IMR-90 (cell line): ENCODE measurements at regions not wholly inside any gene's neighbourhood (a gene's known extent, or its start where the extent isn't known, plus 50 kb on each side); places are given as distances from the start of the nearest gene placed in this dataset.

Source experiments
- ATAC-seq: fragments of 200-7000 bp; cut with Tn5 transposase; 2 replicates; pipeline ENCODE4 v1.9.1; 2020; ENCODE audit warnings: low read depth, mild to moderate bottlenecking, moderate library complexity
- BruUV-seq: library from RNA; stranded (reverse); fragments of 400-500 nt; replicated peaks from 2 replicates; lab custom pipeline; 2021; lab: Mats Ljungman, UMichigan
- CTCF ChIA-PET: fragments of 300-600 bp; formaldehyde crosslinking; extraction: SDS; loops from one replicate; lab custom pipeline; 2021; ENCODE audit warnings: antibody characterized with exemption; lab: Yijun Ruan, JAX
- POLR2A ChIA-PET: fragments of 300-600 bp; sonication (Branson Sonifier 250); formaldehyde crosslinking; loops from one replicate; lab custom pipeline; 2022; ENCODE audit warnings: antibody characterized with exemption; ENCODE audit not compliant: unreplicated experiment; lab: Charles Lee
- DNase-seq: peaks from one replicate; pipeline ENCODE4 v3.0.0; 2013
- H2AFZ ChIP-seq: replicated peaks from 2 replicates; pipeline ENCODE3; 2013; ENCODE audit warnings: low read length, mild to moderate bottlenecking; ENCODE audit not compliant: poor library complexity
- H2AK5ac ChIP-seq: 2 replicates; pipeline ENCODE4 v1.6.1; 2013; ENCODE audit warnings: low read depth, low read length, inconsistent platforms
- H2AK9ac ChIP-seq: replicated peaks from 2 replicates; pipeline ENCODE3; 2013; ENCODE audit warnings: mild to moderate bottlenecking, low read depth, low read length, moderate library complexity; ENCODE audit not compliant: poor library complexity
- H2BK120ac ChIP-seq: 2 replicates; pipeline ENCODE4 v1.6.1; 2013; ENCODE audit warnings: low read depth, low read length, inconsistent platforms
- H2BK15ac ChIP-seq: 3 replicates; pipeline ENCODE4 v1.6.1; 2013; ENCODE audit warnings: low read depth, low read length, inconsistent platforms
- H2BK20ac ChIP-seq: 2 replicates; pipeline ENCODE4 v1.6.1; 2013; ENCODE audit warnings: low read depth, mild to moderate bottlenecking, inconsistent platforms, low read length, moderate library complexity
- H2BK5ac ChIP-seq: 2 replicates; pipeline ENCODE4 v1.6.1; 2013; ENCODE audit warnings: mild to moderate bottlenecking, low read depth, low read length, inconsistent platforms; ENCODE audit not compliant: poor library complexity, severe bottlenecking
- H3K14ac ChIP-seq: replicated peaks from 2 replicates; pipeline ENCODE4 v1.6.1; 2013; ENCODE audit warnings: low read depth, low read length, inconsistent platforms
- H3K18ac ChIP-seq: 2 replicates; pipeline ENCODE4 v1.6.1; 2013; ENCODE audit warnings: low read depth, low read length, control low read depth
- H3K23ac ChIP-seq: 2 replicates; pipeline ENCODE4 v1.6.1; 2013; ENCODE audit warnings: low read depth, low read length, inconsistent platforms
- H3K27ac ChIP-seq: 2 replicates; pipeline ENCODE4 v1.5.1; 2013; ENCODE audit warnings: mild to moderate bottlenecking, control low read depth, low read length; ENCODE audit not compliant: insufficient read depth
- H3K27me3 ChIP-seq: 2 replicates; pipeline ENCODE4 v1.6.1; 2013; ENCODE audit warnings: low read length; ENCODE audit not compliant: control insufficient read depth, insufficient read depth
- H3K36me3 ChIP-seq: 2 replicates; pipeline ENCODE4 v1.6.1; 2013; ENCODE audit warnings: low read length, mixed read lengths; ENCODE audit not compliant: control insufficient read depth, insufficient read depth
- H3K4ac ChIP-seq: 2 replicates; pipeline ENCODE4 v1.6.1; 2013; ENCODE audit warnings: low read depth, low read length, inconsistent platforms
- H3K4me1 ChIP-seq: 2 replicates; pipeline ENCODE4 v1.6.1; 2013; ENCODE audit warnings: low read length, mixed read lengths; ENCODE audit not compliant: control insufficient read depth, insufficient read depth
- H3K4me2 ChIP-seq: 2 replicates; pipeline ENCODE4 v1.6.1; 2013; ENCODE audit warnings: low read depth, mild to moderate bottlenecking, control low read depth, low read length, moderate library complexity
- H3K4me3 ChIP-seq: 2 replicates; pipeline ENCODE4 v1.5.1; 2013; ENCODE audit warnings: low read depth, mild to moderate bottlenecking, control low read depth, low read length, moderate library complexity; ENCODE audit not compliant: insufficient read depth
- H3K56ac ChIP-seq: 2 replicates; pipeline ENCODE4 v1.6.1; 2013; ENCODE audit warnings: low read length, inconsistent platforms; ENCODE audit not compliant: insufficient read depth; ENCODE audit errors: extremely low read depth
- H3K79me1 ChIP-seq, 2 experiments: 2 replicates each; pipeline ENCODE4 v1.6.1; 2013; ENCODE audit warnings: low read length in 2 of 2, inconsistent platforms in 1 of 2, low read depth in 1 of 2
- H3K9ac ChIP-seq: 2 replicates; pipeline ENCODE4 v1.6.1; 2013; ENCODE audit warnings: low read depth, low read length, control low read depth
- H3K9me1 ChIP-seq: 2 replicates; pipeline ENCODE4 v1.6.1; 2013; ENCODE audit warnings: low read length, inconsistent platforms; ENCODE audit not compliant: insufficient read depth
- H3K9me3 ChIP-seq: 2 replicates; pipeline ENCODE4 v1.6.1; 2013; ENCODE audit warnings: low read length; ENCODE audit not compliant: control insufficient read depth, insufficient read depth
- H4K20me1 ChIP-seq: 2 replicates; pipeline ENCODE4 v1.6.1; 2013; ENCODE audit warnings: low read length, inconsistent platforms; ENCODE audit not compliant: insufficient read depth
- H4K5ac ChIP-seq: 2 replicates; pipeline ENCODE4 v1.6.1; 2013; ENCODE audit warnings: mild to moderate bottlenecking, low read depth, low read length, control low read depth
- H4K8ac ChIP-seq, 2 experiments: 2 replicates each; pipeline ENCODE4 v1.6.1; 2013; ENCODE audit warnings: low read depth in 2 of 2, low read length in 2 of 2, control low read depth in 1 of 2, inconsistent platforms in 1 of 2
- H4K91ac ChIP-seq: 2 replicates; pipeline ENCODE4 v1.6.1; 2013; ENCODE audit warnings: low read depth, low read length, inconsistent platforms; ENCODE audit not compliant: insufficient read depth
- BHLHE40 ChIP-seq: fragments of 150-350 bp; IDR thresholded peaks from 2 replicates; pipeline ENCODE4 v1.6.1; 2016; ENCODE audit warnings: mild to moderate bottlenecking, low read depth, low read length
- CEBPB ChIP-seq: IDR thresholded peaks from 2 replicates; pipeline ENCODE4 v1.6.1; 2012; ENCODE audit warnings: low read depth, low read length, improper control_type of control experiment
- CHD1 ChIP-seq: IDR thresholded peaks from 2 replicates; pipeline ENCODE4 v1.6.1; 2012; ENCODE audit warnings: low read depth, low read length, improper control_type of control experiment
- FOS ChIP-seq: fragments of 150-350 bp; IDR thresholded peaks from 2 replicates; pipeline ENCODE4 v1.6.1; 2016; ENCODE audit warnings: low read depth, low read length
- MAFK ChIP-seq: IDR thresholded peaks from 2 replicates; pipeline ENCODE4 v1.6.1; 2012; ENCODE audit warnings: low read depth, low read length, improper control_type of control experiment
- MAZ ChIP-seq: IDR thresholded peaks from 2 replicates; pipeline ENCODE4 v1.6.1; 2012; ENCODE audit warnings: low read depth, mild to moderate bottlenecking, low read length, improper control_type of control experiment, moderate library complexity, borderline replicate concordance
- MXI1 ChIP-seq: IDR thresholded peaks from 2 replicates; pipeline ENCODE4 v1.6.1; 2012; ENCODE audit warnings: low read depth, mild to moderate bottlenecking, low read length, moderate library complexity, borderline replicate concordance
- NFE2L2 ChIP-seq: fragments of 150-350 bp; IDR thresholded peaks from 2 replicates; pipeline ENCODE4 v1.6.1; 2016; ENCODE audit warnings: low read depth, mild to moderate bottlenecking, low read length
- POLR2A ChIP-seq: IDR thresholded peaks from 2 replicates; pipeline ENCODE4 v1.6.1; 2012; ENCODE audit warnings: mild to moderate bottlenecking, low read depth, low read length
- RAD21 ChIP-seq: IDR thresholded peaks from 2 replicates; pipeline ENCODE4 v1.6.1; 2012; ENCODE audit warnings: low read length, improper control_type of control experiment
- RCOR1 ChIP-seq: IDR thresholded peaks from 2 replicates; pipeline ENCODE4 v1.6.1; 2012; ENCODE audit warnings: mild to moderate bottlenecking, low read length, improper control_type of control experiment; ENCODE audit not compliant: insufficient replicate concordance
- RFX5 ChIP-seq: IDR thresholded peaks from 2 replicates; pipeline ENCODE4 v1.8.0; 2012; ENCODE audit warnings: low read depth, mild to moderate bottlenecking, low read length, moderate library complexity
- SMC3 ChIP-seq: fragments of 150-350 bp; IDR thresholded peaks from 2 replicates; pipeline ENCODE4 v1.6.1; 2016; ENCODE audit warnings: low read depth, mild to moderate bottlenecking, antibody characterized with exemption, low read length, moderate library complexity
- USF2 ChIP-seq: fragments of 150-350 bp; IDR thresholded peaks from 2 replicates; pipeline ENCODE4 v1.6.1; 2017; ENCODE audit warnings: mild to moderate bottlenecking, antibody characterized with exemption, low read length, low read depth
- dilution Hi-C: fragments of 300-500 bp; cut with HindIII; formaldehyde crosslinking; loops from one replicate; pipeline ENCODE4 v1.14.3; 2018; ENCODE audit warnings: low sequenced_read_pairs; ENCODE audit not compliant: unreplicated experiment
- in situ Hi-C: fragments of 300-500 bp; cut with MboI; formaldehyde crosslinking; loops from 3 replicates; pipeline ENCODE4 v1.14.3; 2019; ENCODE audit warnings: low sequenced_read_pairs, inconsistent platforms, mixed read lengths
- intact Hi-C: fragments of 100-400 bp; cut with micrococcal nuclease; formaldehyde crosslinking; loops from 2 replicates; pipeline ENCODE4 v1.10.0; 2022
- TF ChIP-seq, protein P1 (sequence below): conservative IDR thresholded peaks from 2 replicates; pipeline ENCODE4 v1.5.1; 2012; ENCODE audit warnings: mild to moderate bottlenecking, low read depth, low read length, improper control_type of control experiment
- TF ChIP-seq, protein P2 (sequence below): fragments of 150-350 bp; IDR thresholded peaks from 2 replicates; pipeline ENCODE4 v1.6.1; 2016; ENCODE audit warnings: low read depth, mild to moderate bottlenecking, low read length, moderate library complexity, borderline replicate concordance

DNA sequence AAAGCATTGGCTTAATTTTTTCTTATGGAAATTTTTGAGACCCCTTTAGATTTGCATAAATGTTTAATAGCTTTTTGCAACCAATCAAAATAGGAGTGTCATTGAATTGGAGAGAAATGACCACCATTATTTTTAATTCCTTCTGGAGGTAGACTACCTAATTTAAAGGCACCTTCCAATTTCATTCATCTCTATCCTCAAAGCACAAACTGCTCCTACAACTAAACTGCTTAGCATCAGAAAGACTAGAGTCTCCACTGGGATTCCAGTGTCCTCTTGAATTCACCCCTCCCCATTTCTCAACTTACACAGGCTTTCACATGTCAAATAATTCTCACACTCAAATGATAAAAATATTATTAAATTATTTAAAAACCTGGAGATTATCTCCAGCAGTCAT is 168.4 kb downstream of the RPS29 start:
- Histone ChIP-seq H3K9me1 (no peaks in the 10 kb centered on the region), H3K79me1 (no peaks in the 10 kb centered on the region), H2BK5ac (no peak overlapping the region), H2BK120ac (no peak overlapping the region), H4K20me1 (no peaks in the 10 kb centered on the region), H3K36me3 (no peaks in the 10 kb centered on the region), H3K14ac (no peak overlapping the region), H3K4ac (no peak overlapping the region), H3K4me1 (no peaks in the 10 kb centered on the region), H3K18ac (no peak overlapping the region), H3K56ac (no peak overlapping the region), H3K4me2 (no peak overlapping the region), H3K9ac (no peak overlapping the region), H3K27me3 (no peaks in the 10 kb centered on the region), H2AFZ (no peak overlapping the region), H4K5ac (no peak overlapping the region), H3K23ac (no peak overlapping the region), H3K9me3 (no peaks in the 10 kb centered on the region), H2BK20ac (no peak overlapping the region), H4K8ac (no peak overlapping the region), H3K27ac (no peak overlapping the region), H4K91ac (no peak overlapping the region), H2AK5ac (no peak overlapping the region), H3K4me3 (no peak overlapping the region), H2AK9ac (no peak overlapping the region), H2BK15ac (no peak overlapping the region)
- ATAC-seq (no peak), DNase-seq (no peak)
- dilution Hi-C loops: no loop called here
- no TSS peak for BruUV-seq
- in situ Hi-C loops: no loop called here
- intact Hi-C loops: no loop called here
- ChIA-PET POLR2A (no interaction called here), CTCF (interaction anchor here (1.0 kb wide), 1 partner anchor 20 kb away, joined by 3 read pairs; no protein-coding TSS in a partner anchor)
- TF ChIP-seq, protein P1, sequence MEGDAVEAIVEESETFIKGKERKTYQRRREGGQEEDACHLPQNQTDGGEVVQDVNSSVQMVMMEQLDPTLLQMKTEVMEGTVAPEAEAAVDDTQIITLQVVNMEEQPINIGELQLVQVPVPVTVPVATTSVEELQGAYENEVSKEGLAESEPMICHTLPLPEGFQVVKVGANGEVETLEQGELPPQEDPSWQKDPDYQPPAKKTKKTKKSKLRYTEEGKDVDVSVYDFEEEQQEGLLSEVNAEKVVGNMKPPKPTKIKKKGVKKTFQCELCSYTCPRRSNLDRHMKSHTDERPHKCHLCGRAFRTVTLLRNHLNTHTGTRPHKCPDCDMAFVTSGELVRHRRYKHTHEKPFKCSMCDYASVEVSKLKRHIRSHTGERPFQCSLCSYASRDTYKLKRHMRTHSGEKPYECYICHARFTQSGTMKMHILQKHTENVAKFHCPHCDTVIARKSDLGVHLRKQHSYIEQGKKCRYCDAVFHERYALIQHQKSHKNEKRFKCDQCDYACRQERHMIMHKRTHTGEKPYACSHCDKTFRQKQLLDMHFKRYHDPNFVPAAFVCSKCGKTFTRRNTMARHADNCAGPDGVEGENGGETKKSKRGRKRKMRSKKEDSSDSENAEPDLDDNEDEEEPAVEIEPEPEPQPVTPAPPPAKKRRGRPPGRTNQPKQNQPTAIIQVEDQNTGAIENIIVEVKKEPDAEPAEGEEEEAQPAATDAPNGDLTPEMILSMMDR: no peak
- TF ChIP-seq, protein P2, sequence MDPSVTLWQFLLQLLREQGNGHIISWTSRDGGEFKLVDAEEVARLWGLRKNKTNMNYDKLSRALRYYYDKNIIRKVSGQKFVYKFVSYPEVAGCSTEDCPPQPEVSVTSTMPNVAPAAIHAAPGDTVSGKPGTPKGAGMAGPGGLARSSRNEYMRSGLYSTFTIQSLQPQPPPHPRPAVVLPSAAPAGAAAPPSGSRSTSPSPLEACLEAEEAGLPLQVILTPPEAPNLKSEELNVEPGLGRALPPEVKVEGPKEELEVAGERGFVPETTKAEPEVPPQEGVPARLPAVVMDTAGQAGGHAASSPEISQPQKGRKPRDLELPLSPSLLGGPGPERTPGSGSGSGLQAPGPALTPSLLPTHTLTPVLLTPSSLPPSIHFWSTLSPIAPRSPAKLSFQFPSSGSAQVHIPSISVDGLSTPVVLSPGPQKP: no peak
- TF ChIP-seq POLR2A (no peak), MAFK (no peak), RFX5 (no peak), RCOR1 (no peak), CEBPB (no peak), SMC3 (no peak), USF2 (no peak), MXI1 (no peak), FOS (no peak), BHLHE40 (no peak), NFE2L2 (no peak), MAZ (no peak), CHD1 (no peak), RAD21 (no peak)
